ENCODE measurements at regions not wholly inside any gene's neighbourhood (a gene's known extent, or its start where the extent isn't known, plus 50 kb on each side); places are given as distances from the start of the nearest gene placed in this dataset.

GRCh38 chrY:14139521-14139920 is 83.5 kb downstream of the VCY1B start:
- DNase-seq, result no peak
- no peak overlapping the region for H3K27ac Mint-ChIP-seq
- CTCF ChIA-PET, result no interaction called here
- no peaks in the 10 kb centered on the region for H3K4me1 Mint-ChIP-seq
- H3K36me3 Mint-ChIP-seq, result no peaks in the 10 kb centered on the region
- H3K27me3 Mint-ChIP-seq, result no peaks in the 10 kb centered on the region
- H3K4me3 Mint-ChIP-seq, result no peak overlapping the region
- no peaks in the 10 kb centered on the region for H3K9me3 Mint-ChIP-seq

- Mint-ChIP-seq H3K4me3 (no peak overlapping the region), H3K27ac (no peak overlapping the region), H3K9me3 (no peaks in the 10 kb centered on the region), H3K4me1 (no peaks in the 10 kb centered on the region), H3K36me3 (no peaks in the 10 kb centered on the region), H3K27me3 (no peaks in the 10 kb centered on the region)
- CTCF ChIA-PET, result no interaction called here
- no peak for DNase-seq
These were observed 89.6 kb downstream of the VCY1B start for GRCh38 chrY:14145614-14146013.

- H3K9me3 Mint-ChIP-seq, result no peaks in the 10 kb centered on the region
- H3K27ac Mint-ChIP-seq, result no peak overlapping the region
- no peaks in the 10 kb centered on the region for H3K36me3 Mint-ChIP-seq
- CTCF ChIA-PET, result no interaction called here
- H3K27me3 Mint-ChIP-seq, result no peaks in the 10 kb centered on the region
- DNase-seq, result no peak
- no peaks in the 10 kb centered on the region for H3K4me1 Mint-ChIP-seq
- H3K4me3 Mint-ChIP-seq, result no peak overlapping the region
These were observed 126.7 kb downstream of the VCY1B start for GRCh38 chrY:14182776-14183175.

- no peak overlapping the region for H3K4me3 Mint-ChIP-seq
- H3K36me3 Mint-ChIP-seq, result no peaks in the 10 kb centered on the region
- H3K4me1 Mint-ChIP-seq, result no peaks in the 10 kb centered on the region
- H3K27ac Mint-ChIP-seq, result no peak overlapping the region
- no peaks in the 10 kb centered on the region for H3K9me3 Mint-ChIP-seq
- CTCF ChIA-PET, result no interaction called here
- no peaks in the 10 kb centered on the region for H3K27me3 Mint-ChIP-seq
- DNase-seq, result no peak
These were observed 166.0 kb downstream of the VCY1B start for GRCh38 chrY:14222014-14222413.

- no peak for DNase-seq
- CTCF ChIA-PET, result no interaction called here
- Mint-ChIP-seq H3K27ac (no peak overlapping the region), H3K4me1 (no peaks in the 10 kb centered on the region), H3K27me3 (peaks cover 5% of the 10 kb centered on the region), H3K9me3 (no peaks in the 10 kb centered on the region), H3K4me3 (no peak overlapping the region), H3K36me3 (no peaks in the 10 kb centered on the region)
These were observed 175.7 kb downstream of the VCY1B start for GRCh38 chrY:14231703-14232102.

GRCh38 chrY:14235070-14235469 is 179.0 kb downstream of the VCY1B start:
- CTCF ChIA-PET, result no interaction called here
- no peak overlapping the region for H3K27ac Mint-ChIP-seq

GRCh38 chrY:14238277-14238676 is 182.2 kb downstream of the VCY1B start:
- H3K4me3 Mint-ChIP-seq, result no peak overlapping the region
- DNase-seq, result no peak
- H3K27me3 Mint-ChIP-seq, result no peaks in the 10 kb centered on the region
- no peaks in the 10 kb centered on the region for H3K36me3 Mint-ChIP-seq
- peaks cover 1% of the 10 kb centered on the region for H3K9me3 Mint-ChIP-seq
- CTCF ChIA-PET, result no interaction called here
- no peaks in the 10 kb centered on the region for H3K4me1 Mint-ChIP-seq
- no peak overlapping the region for H3K27ac Mint-ChIP-seq

More at GRCh38 chrY:14235070-14235469, 179.0 kb downstream of the VCY1B start:
- Mint-ChIP-seq H3K4me1 (no peaks in the 10 kb centered on the region), H3K4me3 (no peak overlapping the region), H3K9me3 (peaks cover 1% of the 10 kb centered on the region), H3K36me3 (no peaks in the 10 kb centered on the region), H3K27me3 (peaks cover 5% of the 10 kb centered on the region)
- no peak for DNase-seq

- Mint-ChIP-seq H3K36me3 (no peaks in the 10 kb centered on the region), H3K27me3 (peaks cover 3% of the 10 kb centered on the region), H3K4me3 (no peak overlapping the region), H3K27ac (no peak overlapping the region), H3K4me1 (no peaks in the 10 kb centered on the region), H3K9me3 (no peaks in the 10 kb centered on the region)
- CTCF ChIA-PET, result no interaction called here
- no peak for DNase-seq
These were observed 190.9 kb downstream of the VCY1B start for GRCh38 chrY:14246948-14247347.

- Mint-ChIP-seq H3K36me3 (no peaks in the 10 kb centered on the region), H3K9me3 (no peaks in the 10 kb centered on the region), H3K27ac (no peak overlapping the region), H3K4me1 (no peaks in the 10 kb centered on the region), H3K4me3 (no peak overlapping the region), H3K27me3 (peaks cover 3% of the 10 kb centered on the region)
- CTCF ChIA-PET, result no interaction called here
- no peak for DNase-seq
These were observed 193.0 kb downstream of the VCY1B start for GRCh38 chrY:14248878-14249576.

- Mint-ChIP-seq H3K27ac (peak overlapping the region; percentile 88), H3K4me3 (peak overlapping the region; percentile 41), H3K27me3 (no peaks in the 10 kb centered on the region), H3K9me3 (peaks cover 3% of the 10 kb centered on the region), H3K36me3 (peaks cover 5% of the 10 kb centered on the region), H3K4me1 (peaks cover 22% of the 10 kb centered on the region)
- CTCF ChIA-PET, result no interaction called here
- DNase-seq, result no peak
These were observed 200.2 kb downstream of the VCY1B start for GRCh38 chrY:14255965-14256816.

GRCh38 chrY:14256817-14257168 is 200.8 kb downstream of the VCY1B start:
- H3K27ac Mint-ChIP-seq, result peak overlapping the region; percentile 88
- peaks cover 3% of the 10 kb centered on the region for H3K9me3 Mint-ChIP-seq
- peak overlapping the region; percentile 41 for H3K4me3 Mint-ChIP-seq
- no peaks in the 10 kb centered on the region for H3K27me3 Mint-ChIP-seq
- peaks cover 5% of the 10 kb centered on the region for H3K36me3 Mint-ChIP-seq
- DNase-seq, result no peak
- H3K4me1 Mint-ChIP-seq, result peaks cover 22% of the 10 kb centered on the region
- CTCF ChIA-PET, result no interaction called here

GRCh38 chrY:14277029-14277428 is 221.0 kb downstream of the VCY1B start:
- H3K9me3 Mint-ChIP-seq, result no peaks in the 10 kb centered on the region
- H3K27ac Mint-ChIP-seq, result no peak overlapping the region
- no peaks in the 10 kb centered on the region for H3K27me3 Mint-ChIP-seq
- no peak overlapping the region for H3K4me3 Mint-ChIP-seq
- DNase-seq, result no peak
- CTCF ChIA-PET, result no interaction called here
- no peaks in the 10 kb centered on the region for H3K4me1 Mint-ChIP-seq
- H3K36me3 Mint-ChIP-seq, result no peaks in the 10 kb centered on the region

- no peaks in the 10 kb centered on the region for H3K9me3 Mint-ChIP-seq
These were observed 233.5 kb upstream of the NLGN4Y start for GRCh38 chrY:14290656-14291375.

GRCh38 chrY:14292382-14292781 is 231.9 kb upstream of the NLGN4Y start:
- DNase-seq, result no peak
- Mint-ChIP-seq H3K9me3 (no peaks in the 10 kb centered on the region), H3K4me3 (no peak overlapping the region), H3K4me1 (no peaks in the 10 kb centered on the region), H3K36me3 (no peaks in the 10 kb centered on the region), H3K27me3 (no peaks in the 10 kb centered on the region), H3K27ac (no peak overlapping the region)
- CTCF ChIA-PET, result no interaction called here

More at GRCh38 chrY:14290656-14291375, 233.5 kb upstream of the NLGN4Y start:
- no peaks in the 10 kb centered on the region for H3K4me1 Mint-ChIP-seq
- H3K27me3 Mint-ChIP-seq, result no peaks in the 10 kb centered on the region
- CTCF ChIA-PET, result no interaction called here
- no peak overlapping the region for H3K4me3 Mint-ChIP-seq
- no peak overlapping the region for H3K27ac Mint-ChIP-seq
- no peak for DNase-seq
- H3K36me3 Mint-ChIP-seq, result no peaks in the 10 kb centered on the region

GRCh38 chrY:14300775-14301174 is 223.6 kb upstream of the NLGN4Y start:
- CTCF ChIA-PET, result no interaction called here
- H3K27ac Mint-ChIP-seq, result peak overlapping the region; percentile 9
- no peak overlapping the region for H3K4me3 Mint-ChIP-seq
- no peaks in the 10 kb centered on the region for H3K27me3 Mint-ChIP-seq
- DNase-seq, result no peak
- no peaks in the 10 kb centered on the region for H3K9me3 Mint-ChIP-seq
- no peaks in the 10 kb centered on the region for H3K36me3 Mint-ChIP-seq
- peaks cover 15% of the 10 kb centered on the region for H3K4me1 Mint-ChIP-seq
